HT-29 (cell line): ENCODE measurements at regions not wholly inside any gene's neighbourhood (a gene's known extent, or its start where the extent isn't known, plus 50 kb on each side); places are given as distances from the start of the nearest gene placed in this dataset.

Source experiments
- DNase-seq: peaks from one replicate; pipeline ENCODE4 v3.0.0-alpha.2; 2015; ENCODE audit warnings: low spot score

DNA sequence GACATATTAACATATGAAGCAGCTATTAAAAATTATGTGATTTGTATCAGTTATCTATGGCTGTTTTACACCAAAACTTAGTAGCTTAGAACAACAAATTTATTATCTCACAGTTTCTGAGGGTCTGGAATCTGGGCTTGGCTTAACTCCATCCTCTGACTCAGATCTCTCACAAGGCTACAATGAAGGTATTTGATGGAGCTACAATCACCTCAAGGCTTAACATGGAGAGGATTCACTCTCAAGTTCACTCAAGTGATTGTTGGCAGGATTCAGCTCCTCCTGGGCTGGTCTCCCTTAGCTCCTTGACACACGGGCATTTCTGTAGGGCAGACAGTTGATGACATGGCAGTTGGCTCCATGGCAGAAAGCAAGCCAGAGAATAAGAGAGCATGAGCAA, 133.0 kb upstream of the SLC14A2 start:
- DNase-seq: no peak

DNA sequence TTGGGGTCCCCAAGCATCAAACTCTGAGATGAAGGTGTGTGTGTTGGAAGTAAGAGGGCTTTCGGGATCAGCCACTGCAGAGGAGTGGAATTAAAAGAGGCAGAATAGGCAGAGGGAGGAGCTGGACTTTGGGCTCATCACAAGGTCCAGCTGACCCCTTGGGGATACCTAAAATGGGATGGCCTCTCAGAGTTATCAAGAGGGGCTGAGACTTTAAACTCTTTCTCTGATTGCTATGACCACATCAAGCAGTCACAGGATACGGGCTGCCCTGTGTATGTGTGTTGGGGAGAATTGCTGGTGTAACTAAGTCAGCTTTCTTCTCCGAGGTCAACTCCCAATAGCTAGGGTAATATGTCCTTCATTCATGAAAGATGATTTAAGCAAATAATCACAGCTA, 127.7 kb upstream of the SLC14A2 start:
- DNase-seq: no peak

DNA sequence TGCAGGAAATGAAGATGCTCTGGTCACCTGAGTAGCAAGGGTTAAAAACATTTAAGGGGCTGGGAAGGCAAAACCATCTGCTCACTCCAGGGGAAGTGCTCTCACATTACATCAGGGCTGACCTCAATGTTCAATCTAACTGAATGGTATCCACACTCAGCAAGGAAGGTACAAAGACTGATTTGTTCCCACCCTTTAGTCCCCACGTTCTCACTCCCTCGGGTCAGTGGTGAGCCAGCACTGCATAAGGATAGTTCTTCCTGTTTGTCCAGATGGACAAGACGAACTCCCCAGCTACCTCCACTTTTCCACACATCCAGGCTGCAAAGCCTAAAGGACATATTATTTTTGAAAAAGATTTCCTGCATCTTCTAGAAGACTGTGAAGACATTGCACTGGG, 126.6 kb upstream of the SLC14A2 start:
- no peak for DNase-seq

DNA sequence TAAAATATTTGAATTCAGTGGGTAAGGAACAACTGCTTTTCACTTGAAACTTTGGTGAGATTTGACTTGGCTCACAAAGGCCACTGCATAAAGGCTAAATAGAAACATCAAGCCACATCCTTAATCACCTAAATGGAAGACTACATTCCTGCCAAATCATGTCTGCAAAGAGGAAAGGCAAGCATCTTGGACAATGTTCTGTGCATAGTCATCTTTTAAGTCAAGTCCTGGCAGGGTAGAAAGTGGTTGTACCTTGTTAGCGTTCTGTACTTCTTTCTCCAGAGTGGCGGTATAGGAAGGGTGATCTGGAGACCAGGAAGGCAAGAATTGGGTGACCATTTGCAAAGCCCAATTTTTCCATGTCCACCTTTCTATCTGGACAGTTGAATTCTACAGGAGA, 121.4 kb upstream of the SLC14A2 start:
- DNase-seq: no peak

DNA sequence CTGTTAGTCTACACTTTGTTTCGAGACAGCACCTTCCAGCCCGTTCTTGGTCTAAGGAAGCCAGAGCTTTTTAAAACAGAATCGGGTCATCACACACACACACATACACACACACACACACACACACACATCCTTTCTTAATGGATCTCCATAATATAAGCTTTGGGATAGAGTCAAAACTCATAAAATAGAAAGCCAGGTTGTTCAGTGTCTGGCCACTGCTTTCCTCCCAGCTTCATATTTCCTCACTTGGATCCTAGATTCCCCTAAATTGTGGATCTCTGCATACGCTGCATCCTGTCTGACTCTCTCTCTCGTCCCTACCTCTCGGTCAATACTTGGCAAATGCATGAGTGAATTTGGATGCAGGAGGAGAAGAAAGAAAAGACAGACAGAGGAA, 120.5 kb upstream of the SLC14A2 start:
- no peak for DNase-seq

DNA sequence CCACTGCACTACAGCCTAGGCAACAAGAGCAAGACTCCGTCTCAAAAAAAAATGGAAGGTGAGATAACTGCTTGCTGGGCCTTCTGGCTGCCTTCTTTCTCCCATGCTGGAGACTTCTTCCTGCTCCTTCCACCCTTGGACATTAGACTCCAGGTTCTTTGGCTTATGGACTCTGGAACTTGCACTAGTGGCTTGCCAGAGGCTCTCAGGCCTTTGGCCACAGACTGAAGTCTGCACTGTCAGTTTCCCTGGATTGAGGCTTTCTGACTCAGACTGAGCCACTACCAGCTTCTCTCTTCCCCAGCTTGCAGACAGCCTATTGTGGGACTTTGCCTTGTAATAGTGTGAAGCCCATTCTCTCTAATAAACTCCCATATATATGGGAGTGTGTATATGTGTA, 118.5 kb upstream of the SLC14A2 start:
- DNase-seq: no peak

DNA sequence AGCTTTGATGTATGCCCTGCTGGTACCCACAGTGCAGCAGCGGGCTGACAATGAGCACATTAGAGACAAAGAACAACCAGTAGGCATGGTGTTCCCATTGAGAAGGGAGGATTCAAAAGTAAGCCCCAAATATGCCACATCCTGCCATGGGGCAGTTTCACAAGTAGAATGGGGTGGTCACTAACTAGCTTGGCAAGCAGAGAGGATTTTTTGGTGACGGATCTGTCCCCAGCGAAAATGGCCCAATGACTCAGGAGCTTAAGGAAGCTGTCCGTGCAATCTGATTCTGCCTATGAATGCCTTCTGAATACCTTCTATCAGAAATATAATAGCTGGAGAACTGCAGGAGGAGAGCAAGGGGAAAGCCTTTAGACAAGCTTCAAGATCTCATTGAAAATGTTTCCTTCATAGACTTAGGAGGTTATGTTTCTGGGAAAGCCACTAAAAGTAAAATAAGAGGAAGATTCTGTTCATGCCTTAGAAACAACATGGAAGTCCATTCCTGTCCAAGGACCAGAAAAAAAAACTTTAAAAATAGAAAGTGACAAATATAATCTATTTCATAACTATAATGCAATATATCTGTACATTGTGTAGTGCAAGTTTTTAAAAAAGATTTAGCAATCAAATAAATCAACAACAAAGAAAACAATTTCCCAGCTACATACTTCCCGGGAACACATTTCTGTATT, 117.5 kb upstream of the SLC14A2 start:
- no peak for DNase-seq

DNA sequence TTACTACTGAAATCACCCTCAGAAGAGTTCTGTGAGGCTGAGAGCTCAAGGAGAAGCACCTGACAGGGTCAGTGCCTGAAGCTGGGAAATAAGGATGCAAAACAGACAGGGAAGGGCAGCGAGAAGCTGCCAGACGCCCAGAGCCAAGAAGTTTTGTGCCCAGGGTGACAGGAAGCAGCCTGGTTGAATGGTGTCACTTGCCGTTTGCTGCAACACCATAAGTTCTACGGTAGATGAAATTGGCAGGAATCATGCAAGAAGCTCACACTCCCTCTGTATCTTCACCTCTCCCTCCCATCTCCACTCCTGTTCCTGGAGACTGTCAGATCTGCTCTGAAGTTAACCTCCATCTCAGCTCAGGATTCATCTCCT, 117.0 kb upstream of the SLC14A2 start:
- no peak for DNase-seq

DNA sequence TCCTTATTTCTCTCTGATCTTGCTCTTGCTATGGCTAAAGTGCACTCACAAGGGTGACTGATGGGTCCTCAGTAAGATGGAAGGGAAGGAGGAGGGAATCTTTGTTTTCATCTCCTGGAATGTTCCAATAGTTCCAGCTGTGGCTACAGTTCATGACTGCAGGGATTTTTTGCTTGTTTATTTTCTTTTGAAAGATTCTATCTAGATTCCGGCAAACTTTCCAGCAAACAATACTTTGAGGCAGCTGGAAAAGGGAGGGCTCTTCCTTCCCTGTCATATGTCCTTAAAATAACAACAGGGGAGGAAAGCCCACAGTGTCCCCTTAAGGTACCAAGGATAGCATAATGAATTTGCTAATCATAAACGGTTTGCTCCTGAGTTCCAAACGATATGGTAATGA, 111.3 kb upstream of the SLC14A2 start:
- DNase-seq: no peak

DNA sequence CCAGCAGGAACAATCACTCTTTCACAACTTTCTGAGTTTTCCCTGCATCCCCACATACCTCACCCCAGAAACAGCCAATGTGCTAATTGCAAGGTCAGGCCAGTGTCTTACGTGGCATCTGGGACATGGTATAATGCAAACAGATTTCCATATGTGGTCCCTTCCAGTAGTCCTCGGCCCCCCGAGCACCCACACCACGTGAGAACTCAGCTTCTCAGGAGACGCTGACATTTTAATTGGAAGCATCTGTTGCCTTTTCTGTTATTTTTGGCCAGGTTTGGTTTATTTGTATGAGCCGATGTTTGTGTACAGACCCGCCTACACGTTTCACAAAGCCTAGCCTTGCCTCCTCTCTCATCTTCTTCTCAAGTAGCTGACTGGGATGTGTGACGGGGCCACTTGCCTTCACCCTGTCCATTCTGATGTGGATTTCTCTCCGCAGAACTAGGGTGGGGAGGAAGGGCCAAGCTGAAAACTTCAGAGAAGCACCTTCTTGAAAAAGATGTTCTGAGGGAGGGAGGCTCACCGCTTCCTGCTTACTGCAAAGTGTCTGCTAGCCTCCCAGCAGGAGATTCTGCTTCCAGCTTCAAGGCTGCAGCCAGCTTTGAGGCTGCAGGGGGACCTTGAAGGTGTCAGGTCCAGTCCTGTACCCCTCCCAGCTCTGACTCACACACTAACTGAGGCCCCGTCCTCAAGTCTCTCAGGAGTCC, 109.6 kb upstream of the SLC14A2 start:
- no peak for DNase-seq

DNA sequence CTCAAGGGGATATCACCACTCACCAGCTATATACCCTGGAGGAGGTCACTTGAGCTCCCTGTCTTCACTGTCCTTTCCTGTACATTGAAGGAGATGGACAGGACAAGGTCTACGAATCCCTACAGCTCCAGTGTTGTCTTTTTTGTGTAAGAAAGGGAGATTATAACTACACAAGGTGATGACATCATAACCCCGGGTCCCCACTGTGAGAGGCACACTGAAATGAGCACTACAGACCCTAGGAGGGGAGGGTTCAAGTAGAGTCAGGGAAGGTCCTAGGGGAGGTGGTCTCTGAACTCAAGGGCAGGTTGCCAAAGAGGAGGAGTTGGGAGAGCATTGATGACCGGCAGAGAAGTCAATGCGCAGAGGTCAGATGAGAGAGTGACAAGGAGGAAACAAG, 108.3 kb upstream of the SLC14A2 start:
- no peak for DNase-seq

DNA sequence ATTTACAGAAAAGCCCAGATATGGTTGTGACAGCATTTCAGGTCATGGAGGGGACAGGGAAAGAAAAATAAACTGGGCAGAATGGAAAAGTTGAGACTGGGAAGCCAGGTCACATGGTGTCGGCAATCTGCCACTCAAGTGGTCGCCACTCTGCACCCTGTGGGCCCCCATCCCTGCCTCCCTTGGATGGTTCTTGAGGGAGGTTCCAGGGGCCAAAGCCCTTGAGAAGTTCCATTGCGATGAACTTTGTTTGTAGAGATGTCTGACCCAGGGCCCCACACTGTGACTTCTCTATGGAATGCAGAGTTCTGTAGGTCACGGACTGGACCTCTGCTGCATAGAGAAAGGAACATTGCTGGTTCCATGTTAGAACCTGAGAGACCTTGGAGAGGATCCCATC, 105.7 kb upstream of the SLC14A2 start:
- DNase-seq: no peak

DNA sequence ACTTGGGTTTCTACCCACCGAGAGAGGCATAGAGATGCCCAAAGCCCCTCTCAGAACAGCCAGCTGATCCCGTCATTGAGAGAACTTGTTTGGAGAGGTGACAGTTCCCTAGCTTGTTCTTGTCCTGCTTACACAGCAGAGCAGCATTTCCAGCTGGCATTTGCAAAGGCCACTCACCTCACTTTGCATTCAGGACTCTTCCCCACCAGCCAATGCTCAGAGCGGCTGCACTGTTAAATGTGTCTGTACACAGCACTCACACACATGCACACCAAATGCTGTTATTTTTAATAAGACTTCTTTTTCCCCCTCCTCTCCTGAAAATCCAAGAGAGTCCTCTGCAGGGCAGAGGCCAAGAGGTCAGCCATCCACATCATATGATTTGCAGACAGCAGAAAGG, 104.6 kb upstream of the SLC14A2 start:
- DNase-seq: no peak

DNA sequence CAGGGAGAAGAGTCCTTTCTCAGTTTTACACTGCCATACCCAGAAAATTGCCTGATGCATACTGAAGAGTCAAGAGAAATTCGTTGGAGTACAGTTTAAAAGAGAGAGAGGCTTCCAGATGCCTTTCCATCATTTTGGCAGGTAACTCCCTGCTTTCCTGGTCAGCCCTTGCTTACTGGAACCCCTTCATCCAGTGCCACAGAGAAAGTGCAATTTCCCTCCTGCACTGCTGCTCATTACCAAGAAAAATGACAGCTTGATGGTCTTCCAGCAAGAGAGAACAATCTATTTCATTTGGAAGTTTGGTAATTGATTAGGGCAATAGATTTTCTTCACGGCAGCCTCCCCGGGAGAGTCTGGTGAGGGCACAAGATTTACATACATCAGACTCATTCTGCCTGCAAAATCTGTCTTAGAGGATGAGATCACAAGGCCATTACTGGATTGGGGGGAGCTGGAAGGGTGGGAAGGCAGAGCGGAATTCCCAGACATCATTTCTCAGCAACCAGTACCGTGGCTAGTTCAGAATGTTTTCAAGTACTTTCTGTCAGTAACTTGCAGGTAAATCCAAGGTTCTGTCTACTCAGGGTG, 102.8 kb upstream of the SLC14A2 start:
- no peak for DNase-seq

DNA sequence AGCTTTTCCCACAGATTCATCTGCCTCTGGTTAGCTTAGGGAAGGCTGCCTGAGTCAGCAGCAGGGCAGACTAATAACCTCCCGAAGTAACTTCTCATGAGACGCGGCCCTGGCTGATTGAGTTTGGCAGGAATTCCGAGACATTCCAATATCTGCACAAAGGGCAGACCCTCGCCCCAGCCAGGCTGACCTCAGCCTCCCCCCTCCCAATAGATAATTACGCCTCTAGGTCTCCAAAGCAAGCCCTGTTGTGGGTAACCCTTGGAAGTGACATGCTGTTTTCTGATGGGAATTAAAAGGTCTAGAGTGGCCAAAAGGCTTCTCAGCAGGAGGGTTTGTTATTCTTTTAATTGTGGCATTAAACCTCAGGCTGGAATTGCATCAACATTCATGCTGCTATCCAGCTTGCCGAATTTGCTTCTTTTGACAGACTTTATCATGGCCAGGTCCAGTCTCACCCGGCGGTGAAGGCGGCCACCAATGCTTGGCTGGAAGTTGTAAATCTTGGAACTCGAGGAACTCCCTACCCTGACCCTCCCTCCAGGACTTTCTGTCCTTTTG, 98.0 kb upstream of the SLC14A2 start:
- DNase-seq: no peak

DNA sequence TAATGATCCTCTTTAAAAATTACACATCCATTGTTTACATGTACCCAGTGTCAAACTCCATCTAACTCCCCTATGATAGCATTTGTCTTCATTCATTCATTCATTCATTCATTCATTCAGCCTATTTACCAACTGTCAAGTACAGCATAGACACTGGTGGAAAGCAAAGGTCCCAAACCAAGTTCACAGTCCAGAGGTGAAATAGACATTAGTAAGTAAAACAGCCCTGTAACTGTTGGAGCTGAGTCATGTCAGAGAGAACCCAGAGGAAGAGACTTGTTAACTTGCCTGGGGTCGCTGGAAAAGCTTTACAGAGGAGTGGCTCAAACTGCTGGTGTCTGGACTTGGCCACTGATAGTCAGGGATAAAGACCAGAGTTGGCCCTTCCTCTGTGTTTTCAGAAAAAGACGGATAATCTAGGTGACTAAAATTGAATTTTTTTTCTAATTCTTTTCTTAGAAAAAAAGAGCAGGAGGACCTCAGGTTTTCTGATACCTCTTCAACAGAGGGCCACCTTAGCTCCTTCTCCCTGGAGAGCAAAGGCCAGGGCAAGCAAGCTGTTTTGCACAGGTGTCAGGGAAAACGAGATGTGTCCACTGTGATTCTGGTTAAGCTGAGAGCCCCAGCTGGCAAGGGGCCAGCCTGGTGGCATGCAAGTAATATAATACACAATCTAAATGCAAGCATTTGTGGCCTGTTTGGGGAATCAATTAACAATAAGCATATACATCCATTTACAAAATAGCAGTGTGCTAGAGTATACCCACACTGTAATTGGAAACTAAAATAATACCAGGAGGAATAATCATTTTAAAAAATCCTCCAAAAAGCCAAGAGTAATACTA, 96.7 kb upstream of the SLC14A2 start:
- no peak for DNase-seq

DNA sequence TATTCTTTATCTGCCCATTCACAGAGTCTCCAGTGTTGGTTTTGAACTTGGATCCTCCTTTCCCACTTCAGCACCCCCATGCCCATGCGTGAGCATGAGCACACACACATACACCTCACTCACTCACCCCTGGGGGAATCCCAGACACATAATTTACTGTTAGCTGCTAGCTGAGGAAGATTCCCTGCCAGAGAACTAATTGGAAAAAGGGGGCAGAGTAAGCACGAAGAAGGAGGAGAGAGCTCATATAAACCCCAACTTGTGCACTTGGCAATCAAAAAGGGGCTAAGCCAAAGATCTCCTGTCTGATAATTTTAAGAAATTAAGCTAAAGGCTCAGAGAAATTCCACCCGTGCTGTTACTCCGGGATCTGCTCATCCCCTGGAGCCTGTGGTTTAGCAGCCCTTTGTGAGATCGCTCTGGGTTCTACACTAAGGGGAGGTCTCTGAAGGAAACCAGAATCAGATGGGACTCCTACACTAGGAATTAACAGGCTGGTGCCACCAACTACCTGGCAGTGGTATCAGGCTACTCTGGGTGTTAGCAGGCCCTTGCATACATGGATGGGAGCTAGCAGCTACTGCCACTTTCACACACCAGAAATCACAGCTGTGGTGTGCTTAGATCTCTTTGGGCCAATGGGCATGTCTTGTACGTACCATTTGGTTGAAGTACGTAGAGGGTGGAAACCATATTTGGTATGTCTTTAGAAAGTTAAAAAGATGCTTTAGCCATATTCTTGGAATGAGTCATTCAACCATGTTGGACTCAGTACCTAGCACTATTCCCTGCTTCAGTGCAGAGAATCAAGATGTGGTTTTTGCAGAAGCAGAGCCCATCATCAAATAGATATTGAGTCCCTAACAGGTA, 95.6 kb upstream of the SLC14A2 start:
- DNase-seq: no peak

DNA sequence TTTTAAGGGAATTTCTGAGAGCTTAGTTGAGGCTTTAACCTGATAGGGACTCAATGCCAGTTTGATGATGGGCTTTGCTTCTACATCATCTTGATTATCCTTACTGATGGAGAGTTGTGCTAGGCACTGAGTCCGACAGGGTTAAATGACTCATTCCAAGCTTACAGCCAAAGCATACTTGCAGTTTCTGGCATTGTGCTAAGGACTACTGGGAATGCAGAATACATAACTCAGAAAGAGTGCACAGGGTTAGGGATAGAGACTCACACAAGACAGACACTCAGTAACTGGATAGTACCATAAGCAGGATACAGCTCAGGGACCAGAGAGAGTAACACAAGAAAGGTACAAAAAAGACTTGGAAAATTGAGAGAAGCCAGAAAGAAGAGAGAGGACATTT, 94.1 kb upstream of the SLC14A2 start:
- no peak for DNase-seq

DNA sequence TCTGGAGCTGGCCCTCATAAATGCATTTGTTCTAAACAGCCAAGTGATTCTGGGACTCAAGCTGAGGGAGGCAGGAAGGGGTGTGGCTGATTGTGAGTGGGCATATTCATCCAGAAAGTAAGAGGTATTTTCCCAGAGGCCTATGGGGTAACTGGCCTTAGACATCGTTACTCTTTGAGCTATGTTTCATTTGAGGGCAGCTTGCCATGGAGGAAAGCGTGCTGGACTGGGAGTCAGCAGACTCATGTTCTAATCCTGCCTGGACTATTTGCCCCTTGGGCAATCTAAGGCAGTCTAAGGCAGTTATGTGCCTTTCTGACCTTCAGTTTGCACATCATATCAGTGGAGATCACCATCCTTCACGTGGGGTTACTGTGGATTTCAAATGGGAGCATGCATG, 93.5 kb upstream of the SLC14A2 start:
- no peak for DNase-seq

DNA sequence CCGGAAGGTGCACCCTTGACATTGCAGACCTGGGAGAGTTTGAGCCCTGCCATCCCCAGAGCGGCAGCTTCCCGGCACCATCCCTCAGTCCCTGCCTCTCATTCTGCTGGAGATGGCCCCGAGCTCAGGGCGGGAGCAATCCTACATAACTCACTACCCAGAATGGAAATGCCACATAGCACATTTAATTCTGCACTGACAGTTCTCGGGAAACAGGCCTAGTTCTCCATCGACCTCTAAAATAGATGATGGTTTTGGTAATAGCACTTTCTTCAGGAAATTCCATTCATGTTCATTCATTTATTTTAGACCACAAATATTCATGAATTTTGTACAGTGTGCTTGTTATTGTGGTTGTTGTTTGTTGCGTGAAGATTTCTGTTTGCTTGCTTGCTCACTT, 92.9 kb upstream of the SLC14A2 start:
- no peak for DNase-seq

DNA sequence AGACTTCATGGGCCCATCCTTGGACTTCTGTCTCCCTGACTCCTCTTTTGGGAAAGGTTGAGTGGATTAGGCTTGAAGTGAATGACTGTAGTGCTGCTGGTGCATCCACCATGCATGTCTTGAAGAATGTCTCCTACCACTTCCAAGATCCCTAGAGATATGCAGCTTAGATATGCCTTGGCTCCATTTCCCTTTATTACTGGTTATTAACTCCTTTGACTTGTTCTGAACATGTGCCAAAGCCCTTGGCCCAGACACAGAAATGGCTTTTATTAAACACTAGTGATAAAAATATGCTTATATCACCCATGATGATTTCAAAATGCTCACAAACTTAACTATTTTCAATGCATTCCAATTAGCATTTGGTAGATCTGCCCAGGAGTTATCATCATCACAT, 90.0 kb upstream of the SLC14A2 start:
- DNase-seq: no peak
